ENCODE measurements at regions not wholly inside any gene's neighbourhood (a gene's known extent, or its start where the extent isn't known, plus 50 kb on each side); places are given as distances from the start of the nearest gene placed in this dataset.

- TF ChIP-seq, protein P1, sequence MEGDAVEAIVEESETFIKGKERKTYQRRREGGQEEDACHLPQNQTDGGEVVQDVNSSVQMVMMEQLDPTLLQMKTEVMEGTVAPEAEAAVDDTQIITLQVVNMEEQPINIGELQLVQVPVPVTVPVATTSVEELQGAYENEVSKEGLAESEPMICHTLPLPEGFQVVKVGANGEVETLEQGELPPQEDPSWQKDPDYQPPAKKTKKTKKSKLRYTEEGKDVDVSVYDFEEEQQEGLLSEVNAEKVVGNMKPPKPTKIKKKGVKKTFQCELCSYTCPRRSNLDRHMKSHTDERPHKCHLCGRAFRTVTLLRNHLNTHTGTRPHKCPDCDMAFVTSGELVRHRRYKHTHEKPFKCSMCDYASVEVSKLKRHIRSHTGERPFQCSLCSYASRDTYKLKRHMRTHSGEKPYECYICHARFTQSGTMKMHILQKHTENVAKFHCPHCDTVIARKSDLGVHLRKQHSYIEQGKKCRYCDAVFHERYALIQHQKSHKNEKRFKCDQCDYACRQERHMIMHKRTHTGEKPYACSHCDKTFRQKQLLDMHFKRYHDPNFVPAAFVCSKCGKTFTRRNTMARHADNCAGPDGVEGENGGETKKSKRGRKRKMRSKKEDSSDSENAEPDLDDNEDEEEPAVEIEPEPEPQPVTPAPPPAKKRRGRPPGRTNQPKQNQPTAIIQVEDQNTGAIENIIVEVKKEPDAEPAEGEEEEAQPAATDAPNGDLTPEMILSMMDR (IDR thresholded peaks at IDR 0.05; ENCODE audit: poor library complexity): no peak
- TF ChIP-seq EZH2phosphoT487 (IDR thresholded peaks at IDR 0.05; ENCODE audit: low read depth, severe bottlenecking, unreplicated experiment): no peak
These were observed 76.6 kb upstream of the KLF12 start for GRCh38 chr13:74210693-74211393.
